Ishikawa (cell line): ENCODE measurements at regions not wholly inside any gene's neighbourhood (a gene's known extent, or its start where the extent isn't known, plus 50 kb on each side); places are given as distances from the start of the nearest gene placed in this dataset.

Experiments used
- MAX ChIP-seq: IDR thresholded peaks from 2 replicates; pipeline ENCODE4 v1.6.1; 2012
- REST ChIP-seq: IDR thresholded peaks from 2 replicates; pipeline ENCODE4 v1.6.1; 2012; ENCODE audit warnings: low read depth, mild to moderate bottlenecking
- TAF1 ChIP-seq: IDR thresholded peaks from 2 replicates; pipeline ENCODE4 v1.6.1; 2012; ENCODE audit warnings: low read depth, mild to moderate bottlenecking
- USF1 ChIP-seq: IDR thresholded peaks from 2 replicates; pipeline ENCODE4 v1.6.1; 2012

- TF ChIP-seq REST (no peak), USF1 (no peak), MAX (no peak), TAF1 (no peak)
These were observed 464.5 kb upstream of the CHAC2 start for GRCh38 chr2:53303012-53303578.
